Calu3 (cell line): ENCODE measurements at regions not wholly inside any gene's neighbourhood (a gene's known extent, or its start where the extent isn't known, plus 50 kb on each side); places are given as distances from the start of the nearest gene placed in this dataset. TPM values are rescaled to one million over a fixed set of nuclear protein-coding genes. Genes with fewer than 3 reads are reported as not detected.
"Not testable (repeated sequence)": the region's sequence is repeated elsewhere in the genome, so short reads cannot be mapped to it uniquely, and the experiment has no call there.

Source experiments
- BruUV-seq: library from RNA; stranded (reverse); fragments of 400-500 nt; replicated peaks from 2 replicates; lab custom pipeline; 2021; lab: Mats Ljungman, UMichigan
- CTCF ChIA-PET: fragments of 300-600 bp; sonication (Branson Sonifier 250); formaldehyde crosslinking; loops from one replicate; lab custom pipeline; 2022; ENCODE audit warnings: antibody characterized with exemption; lab: Charles Lee
- DNase-seq: peaks from one replicate; pipeline ENCODE4 v3.0.0; 2022
- H3K27ac Mint-ChIP-seq: one replicate; pipeline ENCODE4 v1.8.0; 2022; ENCODE audit warnings: mixed read lengths; ENCODE audit not compliant: unreplicated experiment
- H3K27me3 Mint-ChIP-seq: one replicate; pipeline ENCODE4 v1.8.0; 2022; ENCODE audit warnings: mixed read lengths; ENCODE audit not compliant: unreplicated experiment
- H3K36me3 Mint-ChIP-seq: one replicate; pipeline ENCODE4 v1.8.0; 2022; ENCODE audit warnings: mild to moderate bottlenecking, moderate library complexity, mixed read lengths; ENCODE audit not compliant: insufficient read depth, unreplicated experiment
- H3K4me1 Mint-ChIP-seq: one replicate; pipeline ENCODE4 v1.8.0; 2022; ENCODE audit warnings: mild to moderate bottlenecking, low read depth, mixed read lengths; ENCODE audit not compliant: unreplicated experiment
- H3K4me3 Mint-ChIP-seq: one replicate; pipeline ENCODE4 v1.8.0; 2022; ENCODE audit warnings: mild to moderate bottlenecking, low read depth, moderate library complexity, mixed read lengths; ENCODE audit not compliant: unreplicated experiment
- H3K9me3 Mint-ChIP-seq: one replicate; pipeline ENCODE4 v1.8.0; 2022; ENCODE audit warnings: low read depth, mixed read lengths; ENCODE audit not compliant: unreplicated experiment
- intact Hi-C: fragments of 100-400 bp; cut with micrococcal nuclease; formaldehyde crosslinking; loops from one replicate; pipeline ENCODE4 v1.10.0; 2022; ENCODE audit not compliant: unreplicated experiment
- microRNA-seq: library from miRNA; unstranded; fragments of <30 nt; microRNA quantifications from one replicate; pipeline ENCODE4 v1.2.0, GENCODE V29; 2022

DNA sequence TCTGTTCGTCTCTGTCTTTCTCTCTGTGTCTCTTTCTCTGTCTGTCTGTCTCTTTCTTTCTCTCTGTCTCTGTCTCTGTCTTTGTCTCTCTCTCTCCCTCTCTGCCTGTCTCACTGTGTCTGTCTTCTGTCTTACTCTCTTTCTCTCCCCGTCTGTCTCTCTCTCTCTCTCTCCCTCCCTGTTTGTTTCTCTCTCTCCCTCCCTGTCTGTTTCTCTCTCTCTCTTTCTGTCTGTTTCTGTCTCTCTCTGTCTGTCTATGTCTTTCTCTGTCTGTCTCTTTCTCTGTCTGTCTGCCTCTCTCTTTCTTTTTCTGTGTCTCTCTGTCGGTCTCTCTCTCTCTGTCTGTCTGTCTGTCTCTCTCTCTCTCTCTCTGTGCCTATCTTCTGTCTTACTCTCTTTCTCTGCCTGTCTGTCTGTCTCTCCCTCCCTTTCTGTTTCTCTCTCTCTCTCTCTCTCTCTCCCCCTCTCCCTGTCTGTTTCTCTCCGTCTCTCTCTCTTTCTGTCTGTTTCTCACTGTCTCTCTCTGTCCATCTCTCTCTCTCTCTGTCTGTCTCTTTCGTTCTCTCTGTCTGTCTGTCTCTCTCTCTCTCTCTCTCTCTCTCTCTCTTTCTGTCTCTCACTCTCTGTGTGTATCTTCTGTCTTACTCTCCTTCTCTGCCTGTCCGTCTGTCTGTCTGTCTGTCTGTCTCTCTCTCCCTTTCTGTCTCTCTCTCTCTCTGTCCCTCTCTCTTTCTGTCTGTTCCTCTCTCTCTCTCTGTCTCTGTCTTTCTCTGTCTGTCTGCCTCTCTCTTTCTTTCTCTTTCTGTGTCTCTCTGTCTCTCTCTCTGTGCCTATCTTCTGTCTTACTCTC lies 2065.9 kb upstream of the TPTE start:
- DNase-seq, H3K4me3 Mint-ChIP-seq, intact Hi-C loops, H3K9me3 Mint-ChIP-seq, CTCF ChIA-PET, BruUV-seq, H3K27ac Mint-ChIP-seq, H3K27me3 Mint-ChIP-seq, H3K36me3 Mint-ChIP-seq, H3K4me1 Mint-ChIP-seq: not testable (repeated sequence)

DNA sequence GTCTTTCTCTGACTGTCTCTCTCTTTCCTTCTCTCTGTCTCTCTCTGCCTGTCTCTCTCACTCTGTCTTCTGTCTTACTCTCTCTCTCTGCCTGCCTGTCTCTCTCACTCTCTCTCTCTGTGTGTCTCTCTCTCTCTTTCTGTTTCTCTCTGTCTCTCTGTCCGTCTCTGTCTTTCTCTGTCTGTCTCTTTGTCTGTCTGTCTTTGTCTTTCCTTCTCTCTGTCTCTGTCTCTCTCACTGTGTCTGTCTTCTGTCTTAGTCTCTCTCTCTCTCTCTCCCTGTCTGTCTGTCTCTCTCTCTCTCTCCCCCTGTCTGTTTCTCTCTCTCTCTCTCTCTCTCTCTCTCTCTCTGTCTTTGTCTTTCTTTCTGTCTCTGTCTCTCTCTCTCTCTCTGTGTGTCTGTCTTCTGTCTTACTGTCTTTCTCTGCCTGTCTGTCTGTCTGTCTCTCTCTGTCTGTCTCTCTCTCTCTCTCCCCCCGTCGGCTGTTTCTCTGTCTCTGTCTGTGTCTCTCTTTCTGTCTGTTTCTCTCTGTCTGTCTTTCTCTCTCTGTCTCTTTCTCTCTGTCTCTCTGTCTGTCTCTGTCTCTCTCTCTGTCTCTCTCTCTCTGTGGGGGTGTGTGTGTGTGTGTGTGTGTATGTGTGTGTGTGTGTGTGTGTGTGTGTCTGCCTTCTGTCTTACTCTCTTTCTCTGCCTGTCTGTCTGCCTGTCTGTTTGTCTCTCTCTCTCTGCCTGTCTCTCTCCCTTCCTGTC lies 2056.8 kb upstream of the TPTE start:
- not testable (repeated sequence) for H3K9me3 Mint-ChIP-seq

DNA sequence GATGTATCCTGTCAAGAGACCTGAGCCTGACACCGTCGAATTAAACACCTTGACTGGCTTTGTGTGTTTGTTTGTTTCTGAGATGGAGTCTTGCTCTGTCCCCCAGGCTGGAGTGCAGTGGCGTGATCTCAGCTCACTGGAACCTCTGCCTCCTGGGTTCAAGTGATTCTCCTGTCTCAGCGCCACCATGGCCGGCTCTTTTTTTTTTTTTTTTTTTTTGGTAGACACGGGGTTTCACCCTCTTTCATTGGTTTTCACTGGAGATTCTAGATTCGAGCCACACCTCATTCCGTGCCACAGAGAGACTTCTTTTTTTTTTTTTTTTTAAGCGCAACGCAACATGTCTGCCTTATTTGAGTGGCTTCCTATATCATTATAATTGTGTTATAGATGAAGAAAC lies 2054.7 kb upstream of the TPTE start:
- H3K36me3 Mint-ChIP-seq, intact Hi-C loops, H3K9me3 Mint-ChIP-seq, DNase-seq, H3K4me1 Mint-ChIP-seq, H3K27ac Mint-ChIP-seq, CTCF ChIA-PET, H3K27me3 Mint-ChIP-seq, H3K4me3 Mint-ChIP-seq, BruUV-seq: not testable (repeated sequence)

More for the DNA sequence above, 2056.8 kb upstream of the TPTE start:
- CTCF ChIA-PET, H3K4me1 Mint-ChIP-seq, H3K27me3 Mint-ChIP-seq, H3K27ac Mint-ChIP-seq, H3K4me3 Mint-ChIP-seq, H3K36me3 Mint-ChIP-seq, DNase-seq, intact Hi-C loops, BruUV-seq: not testable (repeated sequence)

Small RNAs in the stretch of these regions (microRNA-seq; reads per million reads assigned to microRNA genes)
- gene MIR6724-3, result not detected
- gene MIR6724-4, result not detected
